ACHN (cell line): ENCODE measurements at regions not wholly inside any gene's neighbourhood (a gene's known extent, or its start where the extent isn't known, plus 50 kb on each side); places are given as distances from the start of the nearest gene placed in this dataset.

Source experiments
- DNase-seq: peaks from one replicate; pipeline ENCODE4 v3.0.0-alpha.2; 2015
- in situ Hi-C: cut with HindIII; loops from 2 replicates; pipeline ENCODE4 v1.10.0; 2017; ENCODE audit warnings: low sequenced_read_pairs, low pct_ligation_motif_present, low pct_unique_long_range_greater_than_20kb

DNA sequence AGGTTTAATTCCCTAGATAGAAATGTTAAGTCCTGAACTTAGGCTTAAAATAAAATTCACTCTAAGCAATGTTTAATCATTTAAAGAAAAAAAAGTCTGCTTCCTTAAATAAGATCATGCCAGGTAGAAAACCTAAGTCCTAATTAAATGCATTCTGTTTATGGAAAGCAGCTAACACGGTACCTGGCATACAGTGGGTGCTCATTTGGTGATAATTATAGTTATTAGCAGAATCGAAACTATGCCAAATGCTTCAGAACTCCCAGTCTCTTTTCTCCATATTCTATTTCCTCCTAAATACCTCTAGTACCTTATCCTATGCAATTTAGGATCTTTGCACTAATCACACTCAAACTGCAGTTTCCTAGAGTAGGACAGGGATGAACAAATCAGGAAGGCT, 331.8 kb downstream of the EPHA7 start:
- no peak for DNase-seq
- in situ Hi-C loops, result no loop called here

DNA sequence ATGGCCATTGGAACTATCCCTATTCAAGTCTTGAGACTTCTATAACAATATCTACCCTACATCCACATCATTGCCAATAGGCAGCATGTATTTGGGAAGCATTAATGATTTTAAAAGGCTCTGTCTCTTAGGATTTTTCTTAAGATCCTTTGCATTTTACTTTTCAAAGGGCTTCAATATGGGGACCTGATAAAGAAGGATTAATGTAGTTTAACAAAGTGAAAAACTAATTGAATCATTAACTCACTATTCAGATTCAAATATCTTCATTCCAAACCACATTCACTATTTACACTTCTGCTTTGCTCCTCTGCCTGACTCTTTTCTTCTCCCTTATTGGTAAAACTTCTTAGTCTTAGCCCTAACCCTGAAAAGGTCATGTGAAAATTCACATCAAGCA, 333.0 kb downstream of the EPHA7 start:
- no peak for DNase-seq
- in situ Hi-C loops, result no loop called here

DNA sequence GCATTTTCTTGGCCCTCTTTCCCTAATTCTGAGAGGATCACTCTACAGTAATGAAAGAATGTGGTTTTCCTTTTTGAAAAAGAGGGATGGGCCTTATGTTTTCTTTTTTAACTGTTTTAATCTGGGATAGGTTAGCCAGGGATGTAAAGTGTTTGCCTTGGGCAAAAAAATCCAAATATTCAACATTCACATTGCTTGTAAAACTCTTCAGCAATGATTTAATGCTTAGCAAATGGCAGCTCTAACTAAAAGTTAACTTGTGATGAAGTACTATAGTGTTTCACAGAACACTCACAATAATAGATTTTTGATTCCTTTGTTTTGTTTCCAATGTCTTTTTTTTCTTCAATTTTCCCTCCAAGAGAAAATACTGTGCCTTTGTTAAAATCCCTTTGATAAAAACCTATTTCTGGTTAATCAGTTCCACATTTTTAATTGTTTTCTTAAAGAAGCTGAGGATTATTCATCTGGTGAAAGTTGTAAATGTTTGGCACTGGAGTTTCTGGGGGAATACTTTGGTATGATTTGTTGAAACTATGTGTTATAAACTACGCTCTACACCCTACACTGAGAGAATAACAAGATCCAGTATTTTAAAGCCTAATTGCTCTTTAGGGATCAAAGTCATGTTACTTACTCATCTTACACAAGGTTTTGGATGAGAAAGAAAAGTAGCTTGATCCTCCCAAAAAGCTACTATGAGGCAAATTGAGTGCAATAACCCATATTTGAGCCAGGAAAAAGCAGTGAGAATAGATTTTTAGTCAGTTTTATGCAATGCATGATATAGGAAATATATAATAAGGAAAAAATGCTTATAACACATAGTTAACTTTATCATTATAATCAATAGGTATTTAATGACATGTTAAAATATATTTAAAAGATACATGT, 335.8 kb downstream of the EPHA7 start:
- in situ Hi-C loops, result no loop called here
- DNase-seq, result no peak

DNA sequence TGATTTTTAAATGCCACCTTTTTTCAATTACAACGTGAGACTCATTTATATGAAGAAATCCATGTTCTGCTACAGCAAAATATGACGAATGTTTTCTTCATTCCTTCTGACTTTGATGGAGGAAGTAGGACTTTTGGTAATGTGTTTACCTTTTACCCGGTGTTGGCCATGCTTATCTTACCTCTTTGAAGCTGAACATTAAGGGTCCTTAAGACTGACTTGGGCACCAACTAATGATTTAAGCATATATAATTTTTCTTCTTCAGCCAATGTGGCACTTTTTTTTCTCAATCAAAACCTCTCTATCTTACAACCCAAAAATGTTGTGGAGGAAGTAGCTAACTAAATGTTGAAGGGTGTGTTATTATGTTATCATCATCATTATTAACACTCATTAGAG, 337.5 kb downstream of the EPHA7 start:
- no peak for DNase-seq
- in situ Hi-C loops, result no loop called here

DNA sequence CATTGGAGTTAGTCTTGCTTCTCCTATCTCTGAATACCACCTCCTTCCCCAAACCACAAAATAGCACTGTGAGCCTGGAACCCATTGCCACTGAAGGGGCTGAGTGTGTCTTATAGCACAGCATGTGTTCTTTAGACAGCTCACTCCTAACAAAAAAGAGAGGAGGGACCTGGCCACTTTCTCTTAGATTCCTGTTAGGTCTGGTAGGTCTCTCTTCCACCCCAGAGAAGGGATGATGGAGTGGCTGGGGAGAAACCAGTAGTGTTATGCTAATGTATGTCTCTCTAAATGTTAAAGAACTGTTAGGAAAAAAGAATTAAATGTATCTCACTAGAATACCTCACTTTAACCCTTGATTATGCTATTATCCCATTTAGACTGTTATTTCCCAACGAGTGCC, 340.3 kb downstream of the EPHA7 start:
- no peak for DNase-seq
- in situ Hi-C loops, result no loop called here

DNA sequence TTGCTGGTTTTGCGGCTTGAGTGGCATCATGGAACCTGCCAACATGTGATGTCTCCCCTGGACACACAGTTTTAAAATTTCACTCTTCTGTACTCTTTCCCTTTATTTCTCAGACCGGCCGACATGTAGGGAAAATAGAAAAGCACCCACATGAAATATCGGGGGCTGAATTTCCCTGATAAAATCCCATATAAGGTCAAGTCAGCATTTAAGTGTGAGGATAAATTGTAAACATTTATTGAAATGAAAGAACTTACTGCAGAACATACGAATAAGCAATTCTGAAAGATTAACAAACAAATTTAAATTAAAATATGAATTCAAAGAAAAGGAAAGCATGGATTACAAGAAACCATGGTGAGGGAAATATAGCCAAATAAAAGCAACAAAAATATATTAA, 345.5 kb downstream of the EPHA7 start:
- in situ Hi-C loops, result no loop called here
- no peak for DNase-seq

DNA sequence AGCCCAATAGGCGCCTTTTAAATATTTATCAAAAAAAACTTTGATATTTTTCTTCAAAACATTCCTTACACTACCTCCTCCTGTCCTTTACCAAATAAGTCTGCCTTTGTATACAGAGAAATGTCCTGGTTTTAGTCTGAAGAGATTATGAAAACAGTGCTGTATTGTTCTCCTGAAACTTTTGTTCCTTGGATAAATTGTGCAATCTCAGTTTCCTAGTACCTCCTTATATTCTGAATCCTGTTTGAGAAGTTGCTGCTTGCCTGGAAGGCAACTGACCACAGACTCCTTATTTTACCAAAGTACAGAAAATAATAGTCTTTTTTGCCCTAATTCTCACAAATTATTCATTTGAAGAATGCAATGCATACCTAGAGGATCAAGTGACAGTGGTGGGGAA, 349.5 kb downstream of the EPHA7 start:
- DNase-seq, result no peak
- in situ Hi-C loops, result no loop called here

DNA sequence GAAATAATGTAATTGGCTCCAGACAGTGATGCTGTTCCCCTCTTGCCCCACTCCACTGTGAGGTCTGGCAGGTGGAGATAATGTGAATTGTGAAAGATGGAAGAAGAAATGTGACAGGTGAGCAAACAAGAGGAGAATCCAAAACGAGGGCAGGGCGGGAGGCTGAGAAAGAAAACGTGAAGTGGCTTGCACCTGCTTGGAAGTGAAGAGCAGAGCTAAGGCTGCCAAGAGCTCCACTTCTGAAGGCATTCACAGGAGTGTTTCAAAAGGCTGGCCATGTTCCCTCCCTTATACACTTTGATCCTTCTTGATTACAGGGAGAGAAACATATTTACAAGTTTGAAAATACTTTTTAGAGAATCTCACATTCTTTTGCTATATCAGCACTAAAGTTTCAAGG, 359.4 kb downstream of the EPHA7 start:
- in situ Hi-C loops, result no loop called here
- DNase-seq, result no peak

DNA sequence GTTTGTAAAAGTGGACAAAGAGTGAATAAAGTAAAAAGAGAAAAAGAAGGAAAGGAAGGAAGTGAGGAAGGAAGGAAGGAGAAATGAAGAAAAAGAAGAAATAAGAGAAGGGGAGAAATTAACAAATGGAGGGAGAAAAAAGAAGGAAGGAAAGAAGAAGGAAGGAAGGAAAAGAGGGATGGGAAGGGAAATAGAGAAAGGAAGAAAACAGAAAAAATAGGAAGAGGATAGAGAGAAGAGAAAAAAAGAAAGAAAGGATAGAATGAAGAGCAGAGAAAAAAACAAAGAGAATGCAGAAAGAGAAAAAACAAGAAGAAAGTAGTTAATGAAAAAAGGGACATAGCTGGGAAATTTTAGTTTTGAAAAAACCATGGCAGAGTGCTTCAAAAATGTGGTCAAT, 361.8 kb downstream of the EPHA7 start:
- DNase-seq, result no peak
- in situ Hi-C loops, result no loop called here

DNA sequence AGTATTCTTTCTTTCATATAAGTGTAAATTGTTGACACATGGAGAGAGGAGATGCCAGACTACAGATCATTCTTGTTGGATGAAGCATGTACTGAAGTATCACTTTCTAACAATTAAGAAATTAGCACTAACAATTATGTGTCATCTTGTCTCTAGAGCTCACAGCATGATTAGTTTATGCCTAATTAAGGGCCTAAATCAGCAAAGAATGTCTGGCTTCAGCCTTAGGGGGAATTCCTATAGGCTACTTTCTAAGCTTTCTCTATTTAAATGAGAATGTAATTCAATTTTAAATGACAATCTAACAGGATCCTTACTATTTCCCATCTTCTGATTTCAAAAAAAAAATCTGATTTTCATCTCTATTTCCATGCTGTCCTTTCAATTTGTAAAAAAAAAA, 371.0 kb downstream of the EPHA7 start:
- in situ Hi-C loops, result no loop called here
- DNase-seq, result no peak

DNA sequence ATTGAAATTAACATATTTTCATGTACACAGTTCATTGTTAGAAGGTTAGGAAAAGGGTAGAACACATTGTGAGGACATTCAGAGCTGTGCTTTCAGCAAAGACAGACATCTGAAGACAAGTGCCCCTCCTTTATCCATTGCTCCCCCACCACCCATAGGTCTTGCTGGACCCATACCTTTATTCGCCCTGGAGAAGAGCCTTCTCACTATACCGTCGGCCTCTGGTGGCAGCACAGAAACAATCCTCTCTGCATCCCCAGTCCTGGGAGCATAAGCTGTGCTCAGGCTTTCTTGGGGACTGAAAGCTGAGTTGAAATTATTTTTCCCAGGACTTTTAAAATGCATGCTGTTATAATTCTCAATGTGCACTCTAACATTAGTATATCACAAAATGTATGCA, 372.3 kb downstream of the EPHA7 start:
- DNase-seq, result no peak
- in situ Hi-C loops, result no loop called here

DNA sequence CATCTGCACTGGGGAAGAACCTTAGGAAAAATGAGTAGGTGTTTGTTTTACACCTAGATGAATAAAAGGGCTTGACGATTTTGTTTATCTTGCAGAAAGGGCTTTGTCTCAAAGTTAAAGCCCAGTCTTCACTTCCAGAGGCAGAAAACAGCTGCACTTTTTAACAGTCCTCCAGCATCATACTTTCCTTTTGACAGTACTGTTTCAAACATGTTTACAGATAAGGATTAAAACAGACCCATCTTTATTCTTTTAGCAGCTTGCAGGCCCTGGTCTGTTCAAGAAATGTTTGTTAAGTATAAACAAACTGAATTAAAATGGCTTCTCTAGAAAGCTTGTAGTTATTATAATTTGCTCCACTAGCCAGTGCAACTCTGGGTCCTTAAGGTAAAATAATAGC, 374.2 kb downstream of the EPHA7 start:
- in situ Hi-C loops, result no loop called here
- DNase-seq, result no peak

DNA sequence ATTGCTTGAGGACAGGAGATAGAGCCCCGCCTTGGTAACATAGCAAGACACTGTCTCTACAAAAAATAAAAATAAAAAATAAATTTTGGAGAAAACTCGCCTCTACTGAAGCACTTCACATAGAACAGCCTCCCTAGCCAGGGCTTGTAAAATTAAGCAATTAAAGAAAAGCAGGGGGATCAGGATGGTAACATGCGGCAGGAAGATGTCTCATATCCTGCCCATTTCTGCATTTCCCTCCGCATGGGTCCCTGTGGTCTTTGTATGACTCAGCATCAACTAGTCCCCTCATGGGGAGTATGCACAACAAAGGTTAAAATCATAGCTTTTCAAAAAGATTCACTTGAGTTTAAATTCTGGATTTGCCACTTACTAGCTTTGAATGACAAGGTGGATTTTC, 379.0 kb downstream of the EPHA7 start:
- in situ Hi-C loops, result no loop called here
- no peak for DNase-seq

DNA sequence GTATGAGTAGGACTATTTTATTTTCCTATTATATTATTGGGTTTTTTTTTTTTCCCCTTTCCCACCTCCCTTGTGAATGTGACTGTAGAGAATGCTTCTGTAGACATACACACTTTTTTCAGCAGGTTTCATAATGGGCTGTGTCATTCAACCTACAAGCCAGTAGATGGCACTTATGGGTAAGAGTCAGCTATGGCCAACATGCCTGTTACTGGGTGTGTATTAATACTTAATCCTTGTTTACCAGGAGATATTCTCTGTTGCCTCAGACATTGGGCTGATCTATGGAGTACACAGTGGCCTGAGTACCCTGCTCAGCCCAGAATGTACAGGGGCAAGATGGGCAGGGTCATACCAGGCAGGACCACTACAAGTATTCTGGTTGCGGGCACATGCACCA, 382.5 kb downstream of the EPHA7 start:
- in situ Hi-C loops, result no loop called here
- peak; percentile 43 for DNase-seq

DNA sequence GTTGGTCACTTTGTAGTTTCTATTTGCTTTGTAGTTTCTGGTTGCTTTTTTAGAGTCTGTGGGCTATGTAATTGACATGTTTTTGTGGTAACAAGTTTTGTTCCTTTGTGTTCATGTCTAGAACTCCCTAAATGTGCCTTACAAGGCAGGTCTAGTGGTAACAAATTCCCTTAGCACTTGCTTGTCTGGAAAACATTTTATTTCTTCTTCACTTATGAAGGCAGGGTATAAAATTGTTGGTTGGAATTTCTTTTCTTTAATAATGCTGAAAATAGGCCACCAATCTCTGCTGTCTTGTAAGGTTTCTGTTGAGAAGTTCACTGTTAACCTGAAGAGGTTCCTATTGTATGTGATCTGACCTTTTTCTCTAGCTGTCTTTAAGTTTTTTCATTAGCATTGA, 383.6 kb downstream of the EPHA7 start:
- DNase-seq, result no peak
- in situ Hi-C loops, result no loop called here

DNA sequence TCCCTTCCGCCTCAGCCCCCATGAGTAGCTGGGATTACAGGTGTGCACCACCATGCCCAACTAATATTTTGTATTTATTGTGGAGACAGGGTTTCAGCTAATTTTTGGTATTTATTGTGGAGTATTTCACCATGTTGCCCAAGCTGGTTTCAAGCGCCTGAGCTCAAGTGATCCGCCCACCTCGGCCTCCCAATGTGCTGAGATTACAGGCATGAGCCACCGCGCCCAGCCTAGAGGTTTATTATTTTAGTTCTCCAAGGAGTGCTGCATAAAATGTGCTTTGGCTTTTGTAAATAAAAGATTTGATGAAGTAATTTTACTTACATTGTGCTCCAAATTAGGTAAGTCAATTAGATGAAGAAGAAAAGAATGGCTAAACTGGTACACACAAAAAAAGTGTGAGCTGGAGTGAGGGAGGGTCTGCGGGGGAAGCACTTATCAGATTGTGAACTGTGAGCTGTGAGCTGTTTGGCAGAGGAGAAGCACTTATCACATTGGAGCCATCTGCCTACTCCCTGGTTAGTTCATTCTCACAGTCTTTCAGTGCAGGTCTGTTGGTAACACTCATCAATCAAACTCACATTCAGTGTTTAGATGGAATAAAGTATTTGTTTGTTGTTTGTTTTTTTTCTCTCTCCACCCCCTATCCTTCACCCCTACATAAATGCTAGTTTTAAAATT, 398.0 kb downstream of the EPHA7 start:
- no peak for DNase-seq
- in situ Hi-C loops, result no loop called here

DNA sequence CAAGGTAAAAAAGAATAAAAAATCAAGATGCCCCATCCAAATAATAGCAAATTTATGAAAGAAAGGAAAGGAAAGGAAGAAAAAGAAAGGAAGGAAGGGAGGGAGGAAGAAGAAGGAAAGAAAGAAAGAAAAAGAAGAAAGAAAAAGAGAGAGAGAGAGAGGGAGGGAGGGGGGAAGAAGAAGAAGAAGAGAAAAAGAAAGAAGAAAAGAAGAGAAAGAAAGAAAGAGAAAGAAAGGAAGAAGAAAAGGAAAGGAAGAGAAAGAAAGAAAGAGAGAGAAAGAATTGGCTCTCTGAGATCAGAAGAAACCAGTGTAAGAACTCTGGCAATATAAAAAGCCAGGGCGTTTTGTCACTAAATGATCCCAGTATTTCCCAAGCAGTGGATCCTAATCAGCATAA, 401.7 kb downstream of the EPHA7 start:
- no peak for DNase-seq
- in situ Hi-C loops, result no loop called here

DNA sequence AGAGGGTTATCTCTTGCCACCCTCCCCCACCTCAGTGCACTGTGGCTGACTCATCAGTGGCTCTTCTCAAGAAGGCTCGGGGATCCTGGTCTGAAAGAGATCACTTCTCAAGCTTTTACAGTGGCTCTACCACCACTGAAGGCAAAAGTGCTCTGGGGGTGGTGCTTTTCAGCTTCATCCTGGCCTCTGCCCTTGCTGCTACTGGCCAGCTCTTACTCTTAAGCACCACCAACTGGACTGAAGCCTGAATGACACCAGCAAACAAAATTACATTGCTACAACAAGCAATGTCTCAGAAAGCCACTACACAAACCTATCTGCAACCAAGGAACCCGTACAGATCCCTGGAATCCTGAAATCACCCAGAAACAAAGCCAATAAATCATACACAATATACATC, 402.1 kb downstream of the EPHA7 start:
- in situ Hi-C loops, result no loop called here
- peak; percentile 30 for DNase-seq

DNA sequence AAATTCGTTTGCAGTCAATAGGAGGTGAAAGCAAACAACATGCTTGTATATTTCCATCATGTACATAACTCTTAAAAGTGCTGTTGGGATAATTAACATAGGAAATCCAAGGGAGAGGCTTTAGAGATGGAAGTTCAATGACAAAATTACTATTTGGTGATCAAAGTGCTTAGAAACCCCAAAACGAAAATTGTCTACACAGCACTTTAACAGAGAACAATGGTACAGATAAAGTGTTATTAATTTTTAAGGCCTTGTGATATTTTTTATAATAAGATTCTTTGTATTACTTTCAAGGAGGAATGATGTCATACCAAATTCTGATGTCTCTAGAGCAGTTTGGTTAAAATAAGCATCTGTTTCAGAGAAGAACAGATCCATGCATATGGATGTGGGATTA, 406.3 kb downstream of the EPHA7 start:
- in situ Hi-C loops, result no loop called here
- no peak for DNase-seq

DNA sequence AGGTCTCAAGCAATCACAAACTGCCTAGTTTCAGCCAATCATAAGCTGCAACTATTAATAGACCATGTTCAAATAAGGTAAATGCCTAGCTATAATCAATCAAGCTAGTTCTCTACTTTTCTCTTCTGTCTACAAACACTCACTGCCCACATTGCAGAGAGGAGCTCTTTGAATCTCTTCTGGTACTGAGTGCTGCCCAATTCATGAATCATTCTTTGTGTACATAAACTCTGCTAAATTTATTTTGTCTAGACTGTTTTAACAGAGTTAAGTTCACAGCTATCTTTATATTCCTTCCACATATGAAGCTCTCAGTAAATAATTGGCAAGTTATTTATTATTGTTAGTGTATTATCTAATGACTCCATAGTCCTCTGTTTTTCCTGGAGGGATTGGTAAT, 411.0 kb downstream of the EPHA7 start:
- in situ Hi-C loops, result no loop called here
- DNase-seq, result no peak
